ENCODE measurements at regions not wholly inside any gene's neighbourhood (a gene's known extent, or its start where the extent isn't known, plus 50 kb on each side); places are given as distances from the start of the nearest gene placed in this dataset.
"Not testable (repeated sequence)": the region's sequence is repeated elsewhere in the genome, so short reads cannot be mapped to it uniquely, and the experiment has no call there.

DNA sequence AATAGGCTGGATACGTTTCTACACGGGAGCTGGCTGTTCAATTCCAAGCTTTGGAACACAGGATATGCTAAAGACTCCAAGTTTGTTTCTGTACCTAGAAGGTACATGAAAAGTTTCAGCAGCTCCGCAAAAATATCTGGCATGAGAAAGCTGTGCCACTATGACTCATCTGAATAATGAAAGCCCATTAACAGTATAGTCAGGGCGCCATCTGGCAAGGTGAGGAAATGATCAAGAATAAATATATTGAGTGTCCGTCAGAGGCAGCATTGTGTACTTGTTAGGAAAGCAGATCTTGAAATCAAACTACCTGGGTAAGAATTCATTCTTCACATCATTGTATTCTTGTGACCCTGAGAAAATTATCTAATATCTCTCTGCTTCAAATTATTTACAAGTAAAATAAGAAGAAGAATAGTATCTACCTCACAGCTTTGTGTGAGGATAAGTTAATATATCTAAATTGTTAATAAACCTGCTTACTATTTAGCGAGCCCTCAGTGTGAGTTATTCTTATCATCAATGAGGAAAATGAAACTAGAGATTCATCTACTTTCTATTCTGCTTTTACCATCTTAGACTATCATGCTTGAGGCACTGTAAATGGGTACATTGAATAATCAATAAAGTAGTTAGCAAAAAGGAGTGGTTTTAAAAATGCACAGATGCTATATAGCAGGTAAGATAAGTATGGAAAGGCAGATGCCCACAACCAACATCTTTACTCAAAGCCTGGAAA, 53.5 kb downstream of the FSCB start:
- Histone ChIP-seq H3K9me3 (replicated peaks; ENCODE audit: low read length) (peaks cover 5% of the 10 kb centered on the region), H3K9ac (ENCODE audit: low read depth, low read length) (no peak overlapping the region), H3K4me2 (ENCODE audit: low read length) (no peak overlapping the region), H3K4me3 (ENCODE audit: low read length) (no peak overlapping the region), H3K36me3 (ENCODE audit: insufficient read depth, low read length) (no peaks in the 10 kb centered on the region), H3K27me3 (ENCODE audit: control insufficient read depth, insufficient read depth, low read length) (no peaks in the 10 kb centered on the region), H3K4me1 (ENCODE audit: control insufficient read depth, insufficient read depth, low read length) (no peaks in the 10 kb centered on the region)

DNA sequence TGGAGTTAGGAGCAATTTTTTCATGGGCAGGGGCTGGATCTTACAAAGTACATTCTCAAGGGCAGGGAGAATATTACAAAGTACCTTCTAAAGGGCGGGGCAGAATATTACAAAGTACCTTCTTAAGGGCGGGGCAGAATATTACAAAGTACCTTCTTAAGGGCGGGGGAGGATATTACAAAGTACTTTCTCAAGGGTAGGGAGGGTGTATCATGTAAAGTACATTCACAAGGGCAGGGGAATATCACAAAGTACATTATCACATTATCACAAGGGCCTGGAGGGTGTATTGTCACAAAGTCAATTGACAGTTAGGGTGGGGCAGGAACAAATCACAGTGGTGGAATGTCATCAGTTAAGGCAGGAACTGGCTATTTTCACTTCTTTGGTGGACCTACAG, 56.9 kb downstream of the FSCB start:
- H3K9me3 ChIP-seq (replicated peaks; ENCODE audit: low read length); H3K4me2 ChIP-seq (ENCODE audit: low read length); H3K36me3 ChIP-seq (ENCODE audit: insufficient read depth, low read length); H3K27me3 ChIP-seq (ENCODE audit: control insufficient read depth, insufficient read depth, low read length); H3K4me3 ChIP-seq (ENCODE audit: low read length); H3K9ac ChIP-seq (ENCODE audit: low read depth, low read length); H3K4me1 ChIP-seq (ENCODE audit: control insufficient read depth, insufficient read depth, low read length): not testable (repeated sequence)

DNA sequence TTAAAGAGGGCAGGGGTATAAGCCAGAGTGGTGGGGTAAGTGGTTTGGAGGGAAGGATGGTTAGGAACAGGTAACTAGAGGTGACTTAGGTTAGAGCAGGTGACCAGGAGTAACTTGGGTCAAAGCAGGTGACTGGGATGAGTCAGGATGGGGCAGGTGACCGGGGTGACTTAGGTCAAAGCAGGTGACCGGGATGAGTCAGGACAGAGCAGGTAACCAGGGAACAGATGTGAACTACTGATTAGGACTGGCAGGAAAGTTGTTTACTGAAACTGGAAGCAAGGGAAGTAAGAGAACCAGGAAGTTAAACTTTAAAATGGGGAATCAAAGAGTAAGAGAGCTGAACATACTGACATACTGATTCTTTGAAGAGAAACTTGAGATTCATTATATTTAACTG, 57.4 kb downstream of the FSCB start:
- Histone ChIP-seq H3K36me3 (ENCODE audit: insufficient read depth, low read length) (no peaks in the 10 kb centered on the region), H3K4me3 (ENCODE audit: low read length) (no peak overlapping the region), H3K9me3 (replicated peaks; ENCODE audit: low read length) (peaks cover 10% of the 10 kb centered on the region), H3K27me3 (ENCODE audit: control insufficient read depth, insufficient read depth, low read length) (no peaks in the 10 kb centered on the region), H3K4me2 (ENCODE audit: low read length) (no peak overlapping the region), H3K9ac (ENCODE audit: low read depth, low read length) (no peak overlapping the region), H3K4me1 (ENCODE audit: control insufficient read depth, insufficient read depth, low read length) (no peaks in the 10 kb centered on the region)

DNA sequence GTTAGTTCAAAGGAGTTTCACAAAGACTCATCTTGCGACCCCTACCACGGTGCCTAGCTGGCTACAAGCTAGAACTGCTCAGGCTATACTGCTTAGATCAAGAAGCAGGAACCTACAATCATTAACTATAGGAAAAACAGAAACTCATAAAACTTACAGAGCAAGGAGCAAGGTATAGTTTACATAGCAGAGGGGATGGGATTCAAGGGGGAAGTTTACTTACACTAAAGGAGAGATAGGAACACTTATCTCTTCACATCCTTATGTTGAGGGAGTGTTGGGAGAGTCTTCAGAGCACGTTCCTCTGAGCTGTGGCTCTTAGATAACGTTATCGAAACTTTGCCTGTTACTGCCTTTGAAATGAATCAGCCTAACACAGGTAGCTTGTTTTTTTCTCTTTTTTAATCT, 58.1 kb downstream of the FSCB start:
- no peaks in the 10 kb centered on the region for H3K4me1 ChIP-seq (ENCODE audit: control insufficient read depth, insufficient read depth, low read length)
- H3K9ac ChIP-seq (ENCODE audit: low read depth, low read length): no peak overlapping the region
- H3K4me3 ChIP-seq (ENCODE audit: low read length): no peak overlapping the region
- H3K36me3 ChIP-seq (ENCODE audit: insufficient read depth, low read length): no peaks in the 10 kb centered on the region
- peaks cover 10% of the 10 kb centered on the region for H3K9me3 ChIP-seq (replicated peaks; ENCODE audit: low read length)
- H3K27me3 ChIP-seq (ENCODE audit: control insufficient read depth, insufficient read depth, low read length): no peaks in the 10 kb centered on the region
- no peak overlapping the region for H3K4me2 ChIP-seq (ENCODE audit: low read length)

DNA sequence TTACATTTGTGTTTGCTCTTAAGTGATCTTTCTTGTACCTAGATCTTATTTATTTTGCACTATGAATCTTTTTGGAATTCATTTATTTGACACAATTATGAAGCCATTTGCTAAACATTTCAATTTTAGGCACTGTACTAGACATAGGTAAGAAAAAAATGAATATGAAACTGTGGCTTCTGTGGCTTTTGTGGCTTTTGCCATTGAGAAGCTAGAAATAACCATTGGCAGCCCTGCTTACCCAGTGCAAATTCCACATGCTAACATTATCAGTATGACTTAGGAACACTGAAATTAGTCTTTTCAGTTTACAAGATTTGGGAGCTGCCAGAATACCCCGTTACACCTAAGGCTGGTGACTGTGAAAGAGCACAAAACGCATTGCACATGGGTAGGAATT, 60.1 kb downstream of the FSCB start:
- H3K4me2 ChIP-seq (ENCODE audit: low read length): no peak overlapping the region
- no peaks in the 10 kb centered on the region for H3K27me3 ChIP-seq (ENCODE audit: control insufficient read depth, insufficient read depth, low read length)
- H3K9ac ChIP-seq (ENCODE audit: low read depth, low read length): no peak overlapping the region
- H3K36me3 ChIP-seq (ENCODE audit: insufficient read depth, low read length): no peaks in the 10 kb centered on the region
- no peak overlapping the region for H3K4me3 ChIP-seq (ENCODE audit: low read length)
- H3K4me1 ChIP-seq (ENCODE audit: control insufficient read depth, insufficient read depth, low read length): no peaks in the 10 kb centered on the region
- peaks cover 10% of the 10 kb centered on the region for H3K9me3 ChIP-seq (replicated peaks; ENCODE audit: low read length)

DNA sequence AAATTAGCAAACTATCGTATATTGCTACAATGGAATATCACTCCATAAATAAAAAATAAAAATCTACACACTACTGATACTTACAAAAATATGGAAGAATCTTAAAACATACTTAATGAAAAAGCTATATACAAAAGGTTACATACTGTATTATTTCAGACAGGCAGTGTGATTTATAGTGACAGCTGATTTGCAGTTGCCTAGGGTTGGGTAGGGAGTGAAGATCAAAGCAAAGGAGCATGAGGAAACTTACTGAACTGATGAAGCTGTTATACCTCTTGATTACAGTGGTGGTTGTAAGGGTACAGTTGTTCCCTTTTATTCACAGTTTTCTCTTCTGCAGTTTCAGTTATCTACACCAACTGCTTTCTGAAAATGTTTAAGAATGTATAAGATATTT, 62.6 kb downstream of the FSCB start:
- no peaks in the 10 kb centered on the region for H3K27me3 ChIP-seq (ENCODE audit: control insufficient read depth, insufficient read depth, low read length)
- H3K4me3 ChIP-seq (ENCODE audit: low read length): no peak overlapping the region
- H3K4me2 ChIP-seq (ENCODE audit: low read length): no peak overlapping the region
- peaks cover 4% of the 10 kb centered on the region for H3K9me3 ChIP-seq (replicated peaks; ENCODE audit: low read length)
- H3K4me1 ChIP-seq (ENCODE audit: control insufficient read depth, insufficient read depth, low read length): no peaks in the 10 kb centered on the region
- H3K36me3 ChIP-seq (ENCODE audit: insufficient read depth, low read length): no peaks in the 10 kb centered on the region
- no peak overlapping the region for H3K9ac ChIP-seq (ENCODE audit: low read depth, low read length)

DNA sequence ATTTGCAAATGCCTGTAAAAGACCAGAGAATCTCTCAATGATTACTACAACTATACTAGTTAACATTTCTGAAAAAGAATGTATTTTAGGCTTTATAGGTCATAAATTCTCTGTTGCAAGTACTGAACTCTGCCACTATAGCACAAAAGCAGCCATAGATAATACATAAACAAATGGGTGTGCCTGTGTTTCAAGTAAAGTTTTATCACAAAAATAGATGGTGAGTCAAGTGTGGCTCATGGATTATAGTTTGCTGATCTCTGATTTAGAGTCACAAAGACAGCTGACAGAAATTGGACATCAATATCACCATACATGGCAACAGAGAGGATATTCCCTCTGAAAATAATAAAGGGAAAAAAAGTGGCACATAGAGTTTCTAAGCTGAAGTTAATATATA, 68.1 kb downstream of the FSCB start:
- Histone ChIP-seq H3K4me2 (ENCODE audit: low read length) (no peak overlapping the region), H3K4me1 (ENCODE audit: control insufficient read depth, insufficient read depth, low read length) (no peaks in the 10 kb centered on the region), H3K9ac (ENCODE audit: low read depth, low read length) (no peak overlapping the region), H3K9me3 (replicated peaks; ENCODE audit: low read length) (peaks cover 4% of the 10 kb centered on the region), H3K27me3 (ENCODE audit: control insufficient read depth, insufficient read depth, low read length) (no peaks in the 10 kb centered on the region), H3K4me3 (ENCODE audit: low read length) (no peak overlapping the region), H3K36me3 (ENCODE audit: insufficient read depth, low read length) (no peaks in the 10 kb centered on the region)

DNA sequence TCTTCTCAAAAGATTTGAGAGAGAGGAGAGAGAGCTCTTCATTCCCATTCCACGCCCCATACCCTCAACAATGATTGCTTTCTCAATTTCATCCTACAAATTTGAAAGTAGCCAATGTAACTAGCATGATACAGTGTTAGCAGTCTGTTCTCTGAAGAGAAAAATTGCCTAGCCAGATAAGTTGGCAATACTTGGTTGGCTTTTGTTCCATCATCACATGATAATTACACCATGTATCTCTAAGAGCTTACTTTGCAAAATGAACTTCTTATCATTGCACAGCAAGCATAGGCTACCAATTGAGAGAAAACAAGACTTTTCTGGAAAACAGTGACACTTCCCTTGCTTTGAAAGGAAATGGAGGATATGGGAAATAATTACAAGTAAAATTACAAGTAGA, 68.9 kb downstream of the FSCB start:
- no peaks in the 10 kb centered on the region for H3K27me3 ChIP-seq (ENCODE audit: control insufficient read depth, insufficient read depth, low read length)
- H3K36me3 ChIP-seq (ENCODE audit: insufficient read depth, low read length): no peaks in the 10 kb centered on the region
- H3K9me3 ChIP-seq (replicated peaks; ENCODE audit: low read length): peaks cover 4% of the 10 kb centered on the region
- no peak overlapping the region for H3K4me2 ChIP-seq (ENCODE audit: low read length)
- no peak overlapping the region for H3K4me3 ChIP-seq (ENCODE audit: low read length)
- H3K9ac ChIP-seq (ENCODE audit: low read depth, low read length): no peak overlapping the region
- no peaks in the 10 kb centered on the region for H3K4me1 ChIP-seq (ENCODE audit: control insufficient read depth, insufficient read depth, low read length)

DNA sequence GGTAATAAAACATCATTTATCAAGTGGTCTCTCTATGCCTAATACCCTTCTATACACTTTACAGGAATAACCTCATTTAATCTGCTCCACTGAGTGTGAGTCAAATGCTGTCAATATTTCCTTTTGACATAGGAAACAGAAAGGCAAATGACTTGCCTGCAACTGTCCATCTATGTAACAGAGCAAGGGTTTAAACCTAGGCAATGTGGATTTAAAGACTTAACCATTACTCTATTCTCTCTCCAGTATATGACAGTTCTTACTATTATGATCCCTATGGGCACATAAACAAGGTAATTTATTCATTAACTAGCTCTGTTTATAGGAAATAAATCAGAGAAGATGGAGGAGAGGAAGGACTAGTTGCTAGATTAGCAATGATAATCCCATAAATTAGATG, 70.6 kb downstream of the FSCB start:
- H3K4me3 ChIP-seq (ENCODE audit: low read length): no peak overlapping the region
- H3K4me1 ChIP-seq (ENCODE audit: control insufficient read depth, insufficient read depth, low read length): no peaks in the 10 kb centered on the region
- H3K36me3 ChIP-seq (ENCODE audit: insufficient read depth, low read length): no peaks in the 10 kb centered on the region
- no peaks in the 10 kb centered on the region for H3K27me3 ChIP-seq (ENCODE audit: control insufficient read depth, insufficient read depth, low read length)
- H3K9me3 ChIP-seq (replicated peaks; ENCODE audit: low read length): peaks cover 4% of the 10 kb centered on the region
- H3K4me2 ChIP-seq (ENCODE audit: low read length): no peak overlapping the region
- no peak overlapping the region for H3K9ac ChIP-seq (ENCODE audit: low read depth, low read length)

DNA sequence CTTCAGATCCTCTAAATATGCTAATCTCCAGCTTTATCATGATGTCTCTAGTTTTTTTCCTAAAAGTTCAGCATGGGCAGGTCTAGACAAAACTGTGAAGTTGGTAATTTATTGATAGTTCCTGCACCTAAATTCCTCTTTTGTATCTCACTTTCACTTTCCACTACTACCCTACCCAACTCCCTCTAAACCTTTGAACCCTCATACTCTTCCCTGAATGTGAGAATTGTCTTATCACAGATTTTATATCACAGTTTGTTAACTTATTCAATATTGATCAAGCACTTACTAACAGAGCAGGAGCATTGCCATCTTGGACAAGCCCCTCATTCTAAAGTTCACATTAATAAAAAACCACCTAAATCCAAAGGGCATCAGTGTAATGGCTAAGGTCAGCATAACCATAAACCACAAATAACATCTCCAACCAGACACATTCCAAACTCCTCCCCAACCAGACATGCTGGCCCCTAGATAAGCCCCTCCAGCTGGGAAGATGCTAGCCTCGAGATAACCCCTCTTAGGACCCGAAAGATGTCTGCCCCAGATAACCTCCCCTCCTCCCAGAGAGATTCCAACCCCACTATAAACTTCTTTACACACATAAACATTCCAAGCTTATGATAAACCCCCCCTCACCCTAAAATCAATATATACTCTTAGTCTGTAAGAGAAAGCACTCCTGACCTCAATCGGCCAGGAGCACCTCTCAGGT, 78.7 kb downstream of the FSCB start:
- Histone ChIP-seq H3K36me3 (ENCODE audit: insufficient read depth, low read length) (no peaks in the 10 kb centered on the region), H3K27me3 (ENCODE audit: control insufficient read depth, insufficient read depth, low read length) (no peaks in the 10 kb centered on the region), H3K9me3 (replicated peaks; ENCODE audit: low read length) (peaks cover 6% of the 10 kb centered on the region), H3K4me3 (ENCODE audit: low read length) (no peak overlapping the region), H3K4me2 (ENCODE audit: low read length) (no peak overlapping the region), H3K9ac (ENCODE audit: low read depth, low read length) (no peak overlapping the region), H3K4me1 (ENCODE audit: control insufficient read depth, insufficient read depth, low read length) (no peaks in the 10 kb centered on the region)

DNA sequence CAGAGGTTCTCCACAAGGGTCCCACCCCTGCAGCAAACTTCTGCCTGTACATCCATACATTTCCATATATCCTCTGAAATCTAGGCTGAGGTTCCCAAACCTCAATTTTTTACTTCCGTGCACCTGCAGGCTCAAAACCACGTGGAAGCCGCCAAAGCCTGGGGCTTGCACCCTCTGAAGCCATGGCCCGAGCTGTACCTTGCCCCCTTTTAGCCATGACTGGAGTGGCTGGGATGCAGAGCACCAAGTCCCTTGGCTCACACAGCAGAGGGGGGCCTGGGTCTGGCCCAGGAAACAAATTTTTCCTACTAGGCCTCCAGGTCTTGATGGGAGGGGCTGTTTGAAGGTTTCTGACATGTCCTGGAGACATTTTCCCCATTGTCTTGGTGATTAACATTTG, 84.4 kb downstream of the FSCB start:
- Histone ChIP-seq H3K9me3 (replicated peaks; ENCODE audit: low read length) (no peaks in the 10 kb centered on the region), H3K27me3 (ENCODE audit: control insufficient read depth, insufficient read depth, low read length) (no peaks in the 10 kb centered on the region), H3K4me2 (ENCODE audit: low read length) (no peak overlapping the region), H3K36me3 (ENCODE audit: insufficient read depth, low read length) (no peaks in the 10 kb centered on the region), H3K4me1 (ENCODE audit: control insufficient read depth, insufficient read depth, low read length) (no peaks in the 10 kb centered on the region), H3K9ac (ENCODE audit: low read depth, low read length) (no peak overlapping the region), H3K4me3 (ENCODE audit: low read length) (no peak overlapping the region)

DNA sequence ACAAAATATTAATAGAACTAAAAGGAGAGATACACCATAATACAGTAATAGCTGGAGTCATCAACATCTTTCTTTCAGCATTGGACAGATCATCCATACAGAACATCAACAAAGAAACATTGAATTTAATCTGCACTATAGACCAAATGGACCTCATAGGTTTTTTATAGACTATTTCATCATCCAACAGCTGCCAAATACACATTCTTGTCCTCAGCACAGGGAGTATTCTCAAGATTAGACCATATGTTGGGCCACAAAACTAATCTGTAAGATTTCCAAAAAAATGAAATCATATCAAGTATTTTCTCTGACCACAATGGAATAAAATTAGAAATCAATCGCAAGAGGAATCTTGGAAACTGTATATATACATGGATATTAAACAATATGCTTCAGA, 86.9 kb downstream of the FSCB start:
- H3K9me3 ChIP-seq (replicated peaks; ENCODE audit: low read length): peaks cover 5% of the 10 kb centered on the region
- no peaks in the 10 kb centered on the region for H3K4me1 ChIP-seq (ENCODE audit: control insufficient read depth, insufficient read depth, low read length)
- no peaks in the 10 kb centered on the region for H3K36me3 ChIP-seq (ENCODE audit: insufficient read depth, low read length)
- H3K4me3 ChIP-seq (ENCODE audit: low read length): no peak overlapping the region
- no peak overlapping the region for H3K4me2 ChIP-seq (ENCODE audit: low read length)
- no peak overlapping the region for H3K9ac ChIP-seq (ENCODE audit: low read depth, low read length)
- H3K27me3 ChIP-seq (ENCODE audit: control insufficient read depth, insufficient read depth, low read length): no peaks in the 10 kb centered on the region
